Hepatocyte (in vitro differentiated cells): ENCODE measurements at regions not wholly inside any gene's neighbourhood (a gene's known extent, or its start where the extent isn't known, plus 50 kb on each side); places are given as distances from the start of the nearest gene placed in this dataset.

ENCODE experiments used
- CTCF ChIP-seq: fragments of 200-600 bp; sonication (generic); IDR thresholded peaks from 2 replicates; pipeline ENCODE4 v1.5.1; 2016; ENCODE audit warnings: antibody characterized with exemption, mild to moderate bottlenecking; ENCODE audit not compliant: poor library complexity
- EZH2 ChIP-seq: fragments of 200-600 bp; sonication (generic); IDR thresholded peaks from 2 replicates; pipeline ENCODE4 v1.6.1; 2016; ENCODE audit warnings: antibody characterized with exemption, mild to moderate bottlenecking, borderline replicate concordance
- EZH2phosphoT487 ChIP-seq: fragments of 200-600 bp; sonication (generic); IDR thresholded peaks from one replicate; pipeline ENCODE4 v1.6.1; 2018; ENCODE audit warnings: antibody characterized with exemption, mild to moderate bottlenecking, low read depth, moderate library complexity; ENCODE audit not compliant: unreplicated experiment, severe bottlenecking

- no peak for TF ChIP-seq CTCF
- no peak for TF ChIP-seq EZH2
- TF ChIP-seq EZH2phosphoT487 = no peak
Observed at GRCh38 chr7:25348104-25348503, 119.8 kb upstream of the NPVF start.
